CD4-positive, alpha-beta memory T cell (primary cell): ENCODE measurements at regions not wholly inside any gene's neighbourhood (a gene's known extent, or its start where the extent isn't known, plus 50 kb on each side); places are given as distances from the start of the nearest gene placed in this dataset.

Source experiments
- CTCF ChIA-PET: fragments of 350-600 bp; sonication (Branson Sonifier 250); formaldehyde crosslinking; loops from one replicate; lab custom pipeline; 2021; ENCODE audit warnings: inconsistent platforms; ENCODE audit not compliant: partially characterized antibody; lab: Charles Lee
- POLR2A ChIA-PET: fragments of 350-600 bp; sonication (Branson Sonifier 250); formaldehyde crosslinking; loops from one replicate; lab custom pipeline; 2021; ENCODE audit not compliant: partially characterized antibody; lab: Charles Lee
- DNase-seq, 5 donors: peaks; one replicate each; pipeline versions ENCODE4 v3.0.0 to v3.0.0-alpha.2; 2020 to 2022; ENCODE audit warnings: mixed read lengths in 1 of 5
- H3K27ac ChIP-seq: one replicate; pipeline ENCODE4 v1.7.0; 2013; ENCODE audit warnings: low read depth, low read length
- H3K27me3 ChIP-seq: 2 replicates; pipeline ENCODE4 v1.7.0; 2013; ENCODE audit warnings: mild to moderate bottlenecking, low read length, moderate library complexity; ENCODE audit not compliant: insufficient read depth
- H3K36me3 ChIP-seq: 2 replicates; pipeline ENCODE4 v1.7.0; 2013; ENCODE audit warnings: mild to moderate bottlenecking, low read length, moderate library complexity; ENCODE audit not compliant: insufficient read depth
- H3K4me1 ChIP-seq: 2 replicates; pipeline ENCODE4 v1.7.0; 2013; ENCODE audit warnings: mild to moderate bottlenecking, low read length, moderate library complexity; ENCODE audit not compliant: insufficient read depth
- H3K4me3 ChIP-seq, 2 donors: one replicate each; pipeline ENCODE4 v1.7.0; 2013; ENCODE audit warnings: low read length in 2 of 2, mild to moderate bottlenecking in 1 of 2
- H3K9me3 ChIP-seq, 2 donors: one replicate each; pipeline ENCODE4 v1.7.0; 2013; ENCODE audit warnings: low read length in 2 of 2, control low read depth in 1 of 2; ENCODE audit not compliant: control insufficient read depth in 1 of 2
- H3K27ac Mint-ChIP-seq, 7 donors: one replicate each; pipeline ENCODE4 v1.8.0; 2020 to 2021; ENCODE audit warnings: mixed read lengths in 7 of 7, mild to moderate bottlenecking in 6 of 7, inconsistent platforms in 3 of 7, moderate library complexity in 3 of 7
- H3K27me3 Mint-ChIP-seq, 2 donors: one replicate each; pipeline ENCODE4 v1.8.0; 2020 to 2021; ENCODE audit warnings: mixed read lengths in 2 of 2
- H3K36me3 Mint-ChIP-seq, 2 donors: one replicate each; pipeline ENCODE4 v1.8.0; 2020 to 2021; ENCODE audit warnings: mixed read lengths in 2 of 2, inconsistent platforms in 1 of 2, mild to moderate bottlenecking in 1 of 2
- H3K4me1 Mint-ChIP-seq, 4 donors: one replicate each; pipeline ENCODE4 v1.8.0; 2020 to 2021; ENCODE audit warnings: mixed read lengths in 4 of 4, mild to moderate bottlenecking in 1 of 4
- H3K4me3 Mint-ChIP-seq, 8 donors: one replicate each; pipeline ENCODE4 v1.8.0; 2020 to 2021; ENCODE audit warnings: mixed read lengths in 8 of 8, mild to moderate bottlenecking in 7 of 8, moderate library complexity in 6 of 8, inconsistent platforms in 3 of 8
- H3K9me3 Mint-ChIP-seq, 8 donors: one replicate each; pipeline ENCODE4 v1.8.0; 2020 to 2021; ENCODE audit warnings: mixed read lengths in 8 of 8, mild to moderate bottlenecking in 5 of 8, inconsistent platforms in 3 of 8, moderate library complexity in 1 of 8
- intact Hi-C: fragments of 100-400 bp; cut with micrococcal nuclease; formaldehyde crosslinking; loops from one replicate; pipeline ENCODE4 v1.15.1; 2023

GRCh38 chr3:80040067-80040466 is 272.3 kb upstream of the ROBO1 start:
- no peak overlapping the region for H3K27ac Mint-ChIP-seq
- H3K27me3 Mint-ChIP-seq = no peaks in the 10 kb centered on the region

GRCh38 chr3:80036176-80036575 is 268.4 kb upstream of the ROBO1 start:
- Mint-ChIP-seq H3K9me3 (peaks cover 0 to 14% (median 3%) of the 10 kb centered on the region in 8 donors), H3K4me1 (no peaks in the 10 kb centered on the region), H3K4me3 (no peak overlapping the region), H3K27ac (no peak overlapping the region), H3K27me3 (no peaks in the 10 kb centered on the region), H3K36me3 (no peaks in the 10 kb centered on the region)
- H3K9me3 ChIP-seq = no peaks in the 10 kb centered on the region
- H3K27ac ChIP-seq = no peak overlapping the region
- no peaks in the 10 kb centered on the region for H3K4me1 ChIP-seq
- DNase-seq = no peak
- CTCF ChIA-PET = no interaction called here
- intact Hi-C loops = no loop called here
- no peak overlapping the region for H3K4me3 ChIP-seq
- no peaks in the 10 kb centered on the region for H3K27me3 ChIP-seq
- no peaks in the 10 kb centered on the region for H3K36me3 ChIP-seq
- POLR2A ChIA-PET = no interaction called here

More at GRCh38 chr3:80040067-80040466, 272.3 kb upstream of the ROBO1 start:
- Histone ChIP-seq H3K27me3 (no peaks in the 10 kb centered on the region), H3K27ac (no peak overlapping the region), H3K4me1 (no peaks in the 10 kb centered on the region), H3K4me3 (no peak overlapping the region), H3K9me3 (no peaks in the 10 kb centered on the region), H3K36me3 (no peaks in the 10 kb centered on the region)
- CTCF ChIA-PET = no interaction called here
- Mint-ChIP-seq H3K9me3 (peaks cover 0 to 16% (median 4%) of the 10 kb centered on the region in 8 donors), H3K36me3 (no peaks in the 10 kb centered on the region), H3K4me1 (no peaks in the 10 kb centered on the region), H3K4me3 (no peak overlapping the region)
- intact Hi-C loops = no loop called here
- POLR2A ChIA-PET = no interaction called here
- no peak for DNase-seq

GRCh38 chr3:80035021-80035420 is 267.2 kb upstream of the ROBO1 start:
- Mint-ChIP-seq H3K27me3 (no peaks in the 10 kb centered on the region), H3K9me3 (peaks cover 0 to 16% (median 3%) of the 10 kb centered on the region in 8 donors), H3K27ac (no peak overlapping the region), H3K4me3 (no peak overlapping the region), H3K4me1 (no peaks in the 10 kb centered on the region), H3K36me3 (no peaks in the 10 kb centered on the region)
- no peaks in the 10 kb centered on the region for H3K36me3 ChIP-seq
- no peaks in the 10 kb centered on the region for H3K4me1 ChIP-seq
- H3K27ac ChIP-seq = no peak overlapping the region
- no peak for DNase-seq
- no peak overlapping the region for H3K4me3 ChIP-seq
- no peaks in the 10 kb centered on the region for H3K27me3 ChIP-seq
- ChIA-PET CTCF (no interaction called here), POLR2A (no interaction called here)
- intact Hi-C loops = no loop called here
- no peaks in the 10 kb centered on the region for H3K9me3 ChIP-seq

- Histone ChIP-seq H3K27ac (no peak overlapping the region), H3K27me3 (no peaks in the 10 kb centered on the region), H3K9me3 (no peaks in the 10 kb centered on the region), H3K4me1 (no peaks in the 10 kb centered on the region), H3K36me3 (no peaks in the 10 kb centered on the region), H3K4me3 (no peak overlapping the region)
- Mint-ChIP-seq H3K27me3 (no peaks in the 10 kb centered on the region), H3K27ac (no peak overlapping the region), H3K4me1 (no peaks in the 10 kb centered on the region), H3K36me3 (no peaks in the 10 kb centered on the region), H3K4me3 (no peak overlapping the region), H3K9me3 (peaks cover 0 to 26% (median 8%) of the 10 kb centered on the region in 8 donors)
- ChIA-PET POLR2A (no interaction called here), CTCF (no interaction called here)
- no peak for DNase-seq
- intact Hi-C loops = no loop called here
Measured at GRCh38 chr3:80023010-80023409, 255.2 kb upstream of the ROBO1 start.

- H3K27ac Mint-ChIP-seq = no peak overlapping the region
- Histone ChIP-seq H3K27ac (no peak overlapping the region), H3K4me1 (no peaks in the 10 kb centered on the region), H3K36me3 (no peaks in the 10 kb centered on the region), H3K27me3 (no peaks in the 10 kb centered on the region), H3K9me3 (no peaks in the 10 kb centered on the region), H3K4me3 (no peak overlapping the region)
- H3K4me1 Mint-ChIP-seq = no peaks in the 10 kb centered on the region
- ChIA-PET CTCF (no interaction called here), POLR2A (no interaction called here)
- H3K9me3 Mint-ChIP-seq = peaks cover 0 to 17% (median 8%) of the 10 kb centered on the region in 8 donors
- H3K4me3 Mint-ChIP-seq = no peak overlapping the region
- DNase-seq = no peak
- no peaks in the 10 kb centered on the region for H3K36me3 Mint-ChIP-seq
- intact Hi-C loops = no loop called here
- no peaks in the 10 kb centered on the region for H3K27me3 Mint-ChIP-seq
Measured at GRCh38 chr3:80018375-80018774, 250.6 kb upstream of the ROBO1 start.

- Histone ChIP-seq H3K4me1 (no peaks in the 10 kb centered on the region), H3K27ac (no peak overlapping the region), H3K27me3 (no peaks in the 10 kb centered on the region), H3K36me3 (no peaks in the 10 kb centered on the region), H3K9me3 (no peaks in the 10 kb centered on the region), H3K4me3 (no peak overlapping the region)
- Mint-ChIP-seq H3K36me3 (no peaks in the 10 kb centered on the region), H3K27ac (no peak overlapping the region), H3K4me3 (no peak overlapping the region), H3K27me3 (no peaks in the 10 kb centered on the region), H3K9me3 (peaks cover 0 to 17% (median 7%) of the 10 kb centered on the region in 8 donors), H3K4me1 (no peaks in the 10 kb centered on the region)
- DNase-seq = no peak
- CTCF ChIA-PET = no interaction called here
- POLR2A ChIA-PET = no interaction called here
- intact Hi-C loops = no loop called here
Measured at GRCh38 chr3:80017369-80017768, 249.6 kb upstream of the ROBO1 start.

- H3K27me3 ChIP-seq = no peaks in the 10 kb centered on the region
- intact Hi-C loops = no loop called here
- H3K36me3 ChIP-seq = no peaks in the 10 kb centered on the region
- ChIA-PET CTCF (no interaction called here), POLR2A (no interaction called here)
- Mint-ChIP-seq H3K36me3 (no peaks in the 10 kb centered on the region), H3K27ac (no peak overlapping the region), H3K4me3 (no peak overlapping the region), H3K27me3 (no peaks in the 10 kb centered on the region), H3K4me1 (no peaks in the 10 kb centered on the region), H3K9me3 (peaks cover 0 to 13% (median 3%) of the 10 kb centered on the region in 8 donors)
- H3K9me3 ChIP-seq = no peaks in the 10 kb centered on the region
- no peak overlapping the region for H3K27ac ChIP-seq
- no peak for DNase-seq
- no peak overlapping the region for H3K4me3 ChIP-seq
- H3K4me1 ChIP-seq = no peaks in the 10 kb centered on the region
Measured at GRCh38 chr3:80014576-80014975, 246.8 kb upstream of the ROBO1 start.

GRCh38 chr3:80010021-80010571 is 242.3 kb upstream of the ROBO1 start:
- Histone ChIP-seq H3K27ac (no peak overlapping the region), H3K27me3 (no peaks in the 10 kb centered on the region), H3K36me3 (no peaks in the 10 kb centered on the region), H3K4me3 (no peak overlapping the region), H3K9me3 (no peaks in the 10 kb centered on the region), H3K4me1 (no peaks in the 10 kb centered on the region)
- intact Hi-C loops = no loop called here
- Mint-ChIP-seq H3K4me3 (no peak overlapping the region), H3K27me3 (no peaks in the 10 kb centered on the region), H3K4me1 (no peaks in the 10 kb centered on the region), H3K36me3 (no peaks in the 10 kb centered on the region), H3K9me3 (peaks cover 0 to 17% (median 3%) of the 10 kb centered on the region in 8 donors), H3K27ac (no peak overlapping the region)
- ChIA-PET POLR2A (no interaction called here), CTCF (no interaction called here)
- DNase-seq = no peak
